ENCODE measurements at regions not wholly inside any gene's neighbourhood (a gene's known extent, or its start where the extent isn't known, plus 50 kb on each side); places are given as distances from the start of the nearest gene placed in this dataset.
"Not testable (repeated sequence)": the region's sequence is repeated elsewhere in the genome, so short reads cannot be mapped to it uniquely, and the experiment has no call there.

- intact Hi-C loops (cut with DNase I; ENCODE audit: low total_unique reads): no loop called here
- Histone ChIP-seq H3K27me3 (no peaks in the 10 kb centered on the region), H3K4me3 (no peak overlapping the region), H3K4me1 (no peaks in the 10 kb centered on the region), H3K27ac (no peak overlapping the region), H3K36me3 (no peaks in the 10 kb centered on the region), H3K9me3 (peaks cover 0 to 11% (median 7%) of the 10 kb centered on the region in 4 donors)
- no peak for TF ChIP-seq POLR2A (IDR thresholded peaks at IDR 0.05)
- TF ChIP-seq EP300 (IDR thresholded peaks at IDR 0.05): no peak
- no peak for TF ChIP-seq CTCF (IDR thresholded peaks at IDR 0.05)
- no peak for TF ChIP-seq POLR2AphosphoS5 (IDR thresholded peaks at IDR 0.05)
- DNase-seq: no peak
- 36 to 60% (median 55%) methylated on average over 2 of the region's 2 CpGs for WGBS, 5 donors
Measured at GRCh38 chr7:51827631-51828030, 511.0 kb upstream of the COBL start.

- H3K4me3 ChIP-seq: no peak overlapping the region
- TF ChIP-seq POLR2AphosphoS5 (IDR thresholded peaks at IDR 0.05) (no peak), CTCF (IDR thresholded peaks at IDR 0.05) (no peak), POLR2A (IDR thresholded peaks at IDR 0.05) (no peak), EP300 (IDR thresholded peaks at IDR 0.05) (no peak)
- no peak for DNase-seq
- no peaks in the 10 kb centered on the region for H3K9me3 ChIP-seq
- WGBS, 5 donors: 70 to 85% (median 78%) methylated on average over 7 of the region's 7 CpGs
- intact Hi-C loops (cut with DNase I; ENCODE audit: low total_unique reads): no loop called here
- no peaks in the 10 kb centered on the region for H3K4me1 ChIP-seq
- no peaks in the 10 kb centered on the region for H3K27me3 ChIP-seq
- H3K36me3 ChIP-seq: no peaks in the 10 kb centered on the region
- H3K27ac ChIP-seq: no peak overlapping the region
Measured at GRCh38 chr7:51824050-51824449, 507.4 kb upstream of the COBL start.

DNA sequence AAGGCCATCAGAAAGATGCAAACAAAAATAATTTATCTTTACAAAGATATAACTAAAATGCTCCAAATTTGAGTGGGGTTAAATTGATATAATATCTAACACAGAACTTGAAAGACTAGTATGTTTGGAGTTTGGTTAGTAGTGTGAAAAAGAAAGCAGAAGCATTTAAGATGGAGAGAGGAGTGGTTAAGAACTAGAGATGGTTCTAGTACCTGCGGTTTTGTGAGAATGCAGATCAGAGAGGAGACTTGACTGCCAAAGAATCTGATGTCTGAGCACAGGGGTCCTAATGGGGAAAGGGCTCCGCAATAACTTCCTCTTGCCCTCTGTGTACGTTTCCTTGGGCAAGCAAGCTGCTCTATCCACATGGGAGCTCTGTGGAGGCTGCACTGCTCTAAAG is 506.8 kb upstream of the COBL start:
- Histone ChIP-seq H3K36me3 (no peaks in the 10 kb centered on the region), H3K4me3 (no peak overlapping the region), H3K4me1 (no peaks in the 10 kb centered on the region), H3K27ac (no peak overlapping the region), H3K27me3 (no peaks in the 10 kb centered on the region), H3K9me3 (no peaks in the 10 kb centered on the region)
- WGBS, 5 donors: 73 to 80% (median 77%) methylated on average over 3 of the region's 3 CpGs
- TF ChIP-seq CTCF (IDR thresholded peaks at IDR 0.05): no peak
- TF ChIP-seq POLR2AphosphoS5 (IDR thresholded peaks at IDR 0.05): no peak
- no peak for TF ChIP-seq EP300 (IDR thresholded peaks at IDR 0.05)
- no peak for TF ChIP-seq POLR2A (IDR thresholded peaks at IDR 0.05)
- DNase-seq: no peak
- intact Hi-C loops (cut with DNase I; ENCODE audit: low total_unique reads): no loop called here

GRCh38 chr7:51817694-51818225 is 501.2 kb upstream of the COBL start:
- H3K9me3 ChIP-seq: no peaks in the 10 kb centered on the region
- no peaks in the 10 kb centered on the region for H3K27me3 ChIP-seq
- TF ChIP-seq CTCF (IDR thresholded peaks at IDR 0.05) (no peak), EP300 (IDR thresholded peaks at IDR 0.05) (no peak), POLR2AphosphoS5 (IDR thresholded peaks at IDR 0.05) (no peak), POLR2A (IDR thresholded peaks at IDR 0.05) (no peak)
- 65 to 80% (median 76%) methylated on average over 5 of the region's 5 CpGs for WGBS, 5 donors
- no peak overlapping the region for H3K27ac ChIP-seq
- H3K4me1 ChIP-seq: no peaks in the 10 kb centered on the region
- H3K4me3 ChIP-seq: no peak overlapping the region
- no peaks in the 10 kb centered on the region for H3K36me3 ChIP-seq
- no peak for DNase-seq
- intact Hi-C loops (cut with DNase I; ENCODE audit: low total_unique reads): no loop called here

- H3K4me1 ChIP-seq; intact Hi-C loops (cut with DNase I; ENCODE audit: low total_unique reads); DNase-seq; H3K27me3 ChIP-seq; H3K4me3 ChIP-seq; H3K27ac ChIP-seq; H3K36me3 ChIP-seq: not testable (repeated sequence)
- 91 to 96% (median 95%) methylated on average over 20 to 41 of the region's 41 CpGs for WGBS, 5 donors
- H3K9me3 ChIP-seq: peaks cover 0 to 12% (median 0%) of the 10 kb centered on the region in 4 donors
Measured at GRCh38 chr7:51805783-51806431, 489.3 kb upstream of the COBL start.
